Activated CD4-positive, alpha-beta T cell treated with anti-CD3 and anti-CD28 coated beads for 48 hours (primary cell): ENCODE measurements at regions not wholly inside any gene's neighbourhood (a gene's known extent, or its start where the extent isn't known, plus 50 kb on each side); places are given as distances from the start of the nearest gene placed in this dataset.
"Not testable (repeated sequence)": the region's sequence is repeated elsewhere in the genome, so short reads cannot be mapped to it uniquely, and the experiment has no call there.

Source experiments
- DNase-seq: peaks from one replicate; pipeline ENCODE4 v3.0.0-alpha.2; 2020

DNA sequence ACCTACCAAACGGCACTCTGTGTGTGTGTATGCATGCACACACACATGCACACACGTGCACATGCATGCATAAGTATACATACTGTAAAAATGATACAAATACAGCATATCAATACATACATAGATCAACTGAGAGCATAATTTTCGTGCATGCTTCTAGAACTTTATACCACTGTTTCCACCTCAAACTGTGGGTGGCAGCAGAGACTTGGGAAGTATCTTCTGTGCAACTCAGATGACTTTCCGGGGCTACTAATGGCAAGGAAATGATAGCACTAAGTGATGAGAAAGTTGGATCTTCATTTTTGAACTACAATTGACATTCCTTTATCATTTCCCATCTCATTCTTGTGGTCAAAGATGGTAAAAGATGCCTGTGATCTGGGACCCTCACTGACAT, 570.7 kb downstream of the REEP3 start:
- DNase-seq: no peak

DNA sequence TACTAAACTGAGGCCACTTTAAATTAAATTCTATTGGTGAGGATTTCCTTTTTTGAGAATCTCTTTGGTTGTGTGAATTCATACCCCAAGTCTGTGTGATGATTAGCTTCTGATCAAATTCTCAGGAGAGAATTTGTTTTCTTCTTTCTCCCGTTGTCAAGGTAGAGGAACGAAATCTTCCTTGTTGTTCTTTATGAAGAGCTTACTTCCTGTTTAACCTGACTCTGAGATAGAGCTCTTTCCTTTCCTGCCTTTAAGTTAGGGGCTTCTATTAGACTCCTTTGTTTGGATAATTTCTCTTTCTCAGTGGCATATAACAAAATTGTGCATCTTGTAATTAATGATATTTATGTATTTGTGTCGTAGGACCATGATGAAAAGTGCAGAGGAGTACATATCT, 572.1 kb downstream of the REEP3 start:
- DNase-seq: no peak

DNA sequence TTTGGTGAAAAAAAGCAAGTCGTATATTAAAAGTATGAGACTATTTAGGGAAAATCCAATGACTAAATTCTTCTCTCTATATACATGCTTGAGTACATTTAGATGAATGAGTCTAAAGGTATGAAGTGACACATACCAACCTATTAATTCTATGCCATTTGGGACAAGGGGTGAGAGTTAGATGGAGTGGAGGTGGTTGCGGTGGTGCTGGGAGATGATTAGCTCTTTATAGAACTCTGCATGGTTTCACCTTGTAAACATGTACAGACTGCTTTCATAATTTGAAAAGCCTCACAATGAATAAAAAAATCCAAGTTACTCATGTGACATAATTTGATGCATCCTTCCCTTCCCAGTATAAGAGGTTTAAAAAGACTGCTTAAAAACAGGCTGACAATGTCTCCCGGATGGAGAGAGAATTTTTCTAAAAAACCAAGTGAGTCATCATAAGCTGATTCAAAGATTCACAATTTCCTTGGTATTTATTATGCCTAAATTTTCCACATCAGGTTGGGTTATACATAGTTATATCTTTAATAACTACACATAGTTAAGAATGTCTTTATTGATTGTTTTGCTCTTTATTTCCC, 572.8 kb downstream of the REEP3 start:
- DNase-seq: no peak

DNA sequence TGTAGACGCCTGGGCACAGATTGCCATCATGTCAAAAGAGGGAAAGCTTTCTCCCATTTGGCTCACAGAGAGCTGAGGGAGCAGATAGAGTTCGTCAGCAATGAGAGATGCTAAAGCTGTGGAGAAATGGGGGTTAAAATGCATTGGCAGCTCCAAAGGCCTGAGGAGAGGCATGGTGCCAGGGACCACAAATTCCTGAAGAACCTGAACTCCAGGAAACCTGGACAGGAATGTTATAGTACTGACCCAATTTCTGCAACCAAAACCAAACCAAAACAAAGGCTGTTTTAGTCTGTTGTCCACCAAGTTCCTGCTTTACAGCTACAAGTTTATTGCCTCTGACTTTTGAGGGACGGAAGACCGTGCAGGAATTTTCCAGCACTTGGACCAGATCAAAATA, 575.7 kb downstream of the REEP3 start:
- DNase-seq: no peak

DNA sequence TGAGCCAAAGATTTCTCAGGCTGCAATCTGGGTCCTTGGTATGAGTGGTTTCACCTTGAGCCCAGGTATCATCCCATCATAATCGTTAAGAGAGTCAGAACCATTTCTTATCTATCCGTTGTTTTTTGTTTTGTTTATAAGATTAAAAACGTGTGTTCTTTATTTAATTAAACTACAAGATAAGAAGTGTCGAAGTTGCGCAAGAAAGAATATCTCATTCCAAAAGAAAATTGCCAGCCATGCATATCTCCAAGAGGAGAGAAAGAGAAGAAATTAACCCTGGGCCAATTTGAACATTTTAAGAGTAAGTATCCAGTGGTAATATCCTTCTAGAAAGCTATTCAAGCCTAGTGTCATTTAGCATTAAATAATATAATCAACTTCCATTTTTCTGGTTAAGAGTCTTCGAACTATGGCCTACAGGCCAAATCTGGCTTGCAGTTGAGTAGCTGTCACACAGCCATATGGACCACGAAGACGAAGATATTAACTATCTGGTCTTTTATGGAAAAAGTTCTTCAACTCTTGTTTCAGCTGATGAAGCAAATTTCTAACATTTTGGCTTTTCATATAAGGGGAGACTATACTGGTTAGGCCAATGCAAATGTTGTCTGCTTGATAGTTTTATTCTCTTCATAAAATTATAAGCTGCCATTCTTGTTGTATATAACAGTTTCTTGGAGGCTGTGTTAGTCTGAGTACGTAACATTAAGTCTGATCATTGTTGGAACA, 576.4 kb downstream of the REEP3 start:
- DNase-seq: no peak

DNA sequence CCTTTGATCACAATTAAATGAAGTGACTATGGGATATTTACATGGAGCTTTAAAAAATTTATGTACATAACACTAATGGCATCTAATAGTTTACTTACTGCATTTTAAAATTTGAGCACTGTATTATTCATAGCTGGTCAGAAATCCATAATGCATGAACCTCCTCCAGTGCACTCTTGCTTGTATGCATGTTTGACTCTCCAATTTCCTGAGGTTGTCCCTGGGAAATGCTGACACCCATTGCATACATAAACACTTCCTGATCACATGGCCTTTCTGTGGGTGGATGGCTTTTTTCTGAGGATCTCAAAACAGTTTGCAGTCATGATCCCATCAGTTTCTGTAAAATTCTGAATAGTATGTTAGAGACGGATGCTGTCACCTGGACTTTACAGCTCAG, 577.8 kb downstream of the REEP3 start:
- no peak for DNase-seq

DNA sequence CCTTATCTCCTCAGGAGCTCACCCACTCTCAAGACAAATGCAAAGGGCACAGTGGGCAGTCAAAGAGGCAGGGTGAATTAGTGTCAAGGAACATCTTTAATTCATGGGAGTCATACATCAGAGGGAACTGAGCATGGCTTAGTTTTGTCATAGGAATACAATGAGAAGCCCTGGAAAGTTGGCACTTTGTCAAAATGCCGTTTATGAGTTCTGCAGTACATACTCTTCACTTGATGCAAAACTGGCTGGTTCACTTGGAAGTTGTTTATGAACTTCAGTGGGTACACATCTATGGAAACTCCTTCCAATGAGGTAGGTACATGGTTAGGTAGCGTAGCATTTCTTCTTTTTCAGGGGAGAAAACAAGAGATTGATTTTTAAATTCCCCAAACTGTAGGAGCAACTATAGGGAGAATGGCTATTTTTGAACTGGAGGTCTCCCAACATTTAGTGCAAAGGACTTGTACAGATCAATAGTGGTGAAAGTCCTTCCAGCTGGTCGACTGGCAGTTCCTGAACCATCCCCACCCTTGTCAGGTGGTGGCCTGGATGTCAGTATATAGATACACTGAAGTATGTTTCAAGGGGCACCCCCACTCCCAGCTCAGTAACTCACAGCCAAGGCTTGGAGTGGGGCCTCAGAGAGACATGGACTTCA, 580.5 kb downstream of the REEP3 start:
- no peak for DNase-seq

DNA sequence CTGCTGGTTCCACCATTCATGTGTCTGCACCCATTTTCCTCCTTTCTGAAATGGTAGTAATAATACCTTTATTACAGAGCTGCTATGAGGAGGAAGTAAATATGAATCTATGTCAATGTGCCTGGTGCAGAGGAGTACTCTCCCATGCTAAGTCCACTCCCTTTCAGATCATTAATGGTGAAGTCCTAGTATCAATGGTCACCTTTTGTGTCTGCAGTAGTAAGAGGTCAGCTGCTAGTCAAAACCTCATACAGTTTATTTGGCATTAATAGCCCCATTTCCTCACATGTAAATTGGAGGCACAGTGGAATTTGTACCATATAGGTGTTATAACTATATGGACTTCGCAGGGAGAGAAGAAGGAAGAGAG, 581.0 kb downstream of the REEP3 start:
- no peak for DNase-seq

DNA sequence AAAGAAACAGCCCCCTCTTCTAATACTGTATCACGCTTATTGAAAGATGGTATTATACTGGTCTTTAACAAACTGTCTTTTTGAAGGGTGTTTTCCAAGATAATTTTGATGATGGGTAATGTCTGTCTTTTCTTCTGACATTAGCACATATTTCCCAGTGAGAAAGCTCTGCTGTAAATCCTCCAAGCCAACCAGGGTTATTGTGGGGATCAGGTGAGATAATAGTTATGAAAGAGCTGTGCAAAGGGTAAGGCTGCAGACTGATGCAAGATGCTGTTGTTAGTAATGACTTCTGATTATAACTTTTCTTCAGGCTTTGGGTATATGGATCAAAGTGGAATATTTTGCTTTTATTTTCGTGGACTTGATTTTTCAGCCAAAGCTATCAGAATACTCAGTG, 581.7 kb downstream of the REEP3 start:
- no peak for DNase-seq

DNA sequence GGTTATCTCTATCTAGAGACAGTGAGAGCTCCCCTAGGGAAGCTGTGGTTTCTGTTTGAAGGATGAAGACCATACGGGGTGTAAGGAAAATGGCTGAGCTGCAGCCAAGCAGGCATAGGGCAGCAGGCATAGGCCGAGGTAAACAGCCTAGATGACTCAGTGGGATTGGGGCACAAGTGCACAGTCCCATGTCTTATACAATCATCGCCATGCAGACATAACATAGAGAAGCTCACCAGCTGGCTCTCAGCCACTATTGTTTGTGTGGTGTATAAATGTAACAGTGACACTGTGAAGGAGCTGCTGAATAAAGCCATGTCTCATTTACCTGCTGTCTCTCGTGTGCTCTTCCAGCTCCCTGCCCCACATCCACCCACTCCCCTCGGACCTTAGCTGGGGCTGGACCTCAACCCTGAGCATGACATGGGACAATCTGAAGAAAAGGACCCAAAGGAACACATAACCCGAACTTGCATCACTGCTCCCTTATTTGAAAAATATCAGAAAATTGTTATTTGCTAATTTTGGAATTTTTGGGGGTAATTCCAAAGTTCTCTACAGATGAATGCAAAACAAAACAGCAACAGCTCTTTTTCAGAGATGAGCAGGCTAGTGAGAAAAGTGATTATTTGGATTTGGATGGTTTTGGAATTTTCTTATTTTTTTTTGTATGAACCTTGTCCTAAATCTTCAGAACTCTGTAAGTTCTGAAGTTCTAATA, 582.7 kb downstream of the REEP3 start:
- DNase-seq: no peak

DNA sequence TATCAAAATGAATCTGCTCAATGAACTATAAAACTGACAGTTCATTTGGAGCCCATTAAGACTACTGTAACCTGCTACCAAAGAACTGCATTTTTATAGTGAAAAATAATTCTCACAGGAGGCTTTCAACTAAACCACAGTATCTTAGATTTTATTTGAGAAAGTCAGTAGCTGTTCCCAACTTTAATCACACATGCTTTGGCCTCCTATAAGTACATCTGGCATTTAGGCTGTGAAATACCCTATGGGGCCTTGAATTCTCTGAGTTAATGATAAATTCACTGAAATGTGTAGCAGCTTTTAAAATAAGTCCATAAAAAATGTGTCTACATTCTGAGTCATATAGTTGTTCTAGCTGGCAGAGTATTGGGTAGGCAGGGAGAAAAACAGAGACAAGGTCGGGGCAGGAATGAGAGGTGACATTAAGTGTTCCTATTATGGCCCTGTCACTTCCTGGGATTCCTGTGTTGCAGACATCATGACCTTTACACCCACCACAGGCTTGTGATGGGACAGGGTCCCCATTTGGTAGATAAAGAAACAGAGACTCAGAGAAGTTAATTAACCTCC, 588.8 kb downstream of the REEP3 start:
- no peak for DNase-seq

DNA sequence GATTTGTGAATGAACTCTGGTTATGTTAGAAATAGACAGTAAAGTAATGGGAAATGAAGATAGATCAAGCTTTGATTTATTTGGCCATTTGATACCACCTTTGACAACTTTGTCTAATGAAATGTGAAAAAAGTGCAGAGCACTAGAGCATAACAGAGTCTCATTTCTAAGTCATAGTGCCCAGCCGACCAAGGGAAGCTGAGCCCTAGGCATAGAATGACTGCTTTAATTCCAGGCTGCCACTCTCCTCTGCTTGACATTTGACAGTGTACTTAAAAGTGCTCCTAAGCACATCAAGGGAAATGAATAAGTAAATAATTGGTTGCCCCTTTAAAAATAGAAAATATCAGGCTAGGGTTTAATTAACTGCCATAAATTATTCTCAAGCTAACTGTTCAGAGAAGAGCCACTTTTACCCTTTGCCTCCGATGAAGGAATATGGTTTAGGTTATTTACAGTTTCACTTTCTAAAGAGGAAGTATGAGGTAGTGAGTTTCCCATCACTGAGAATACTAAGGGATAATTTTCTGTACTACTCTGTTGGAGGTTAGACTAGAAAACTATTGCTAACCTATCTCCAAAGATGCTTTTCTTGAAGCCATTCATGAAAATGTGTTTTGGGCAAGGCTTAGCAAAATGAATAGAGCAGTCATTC, 591.6 kb downstream of the REEP3 start:
- no peak for DNase-seq

DNA sequence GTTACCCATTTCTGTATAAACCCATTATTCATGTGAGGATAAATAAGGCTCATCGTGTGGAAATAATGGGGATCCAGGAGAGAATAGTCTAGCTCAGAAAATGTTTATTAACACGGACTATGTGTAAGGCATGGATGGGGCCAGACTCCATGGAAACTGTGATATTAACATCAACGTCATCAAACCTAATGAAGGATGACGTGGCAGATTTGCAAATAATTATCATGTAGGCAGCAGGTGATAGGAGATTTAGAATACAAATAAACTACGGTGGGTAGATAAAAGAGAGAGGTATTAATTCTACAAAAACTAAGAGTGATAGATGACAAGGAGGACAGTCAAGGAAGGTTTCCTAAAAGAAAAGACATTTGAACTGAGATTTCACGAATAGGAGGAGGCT, 592.2 kb downstream of the REEP3 start:
- DNase-seq: no peak

DNA sequence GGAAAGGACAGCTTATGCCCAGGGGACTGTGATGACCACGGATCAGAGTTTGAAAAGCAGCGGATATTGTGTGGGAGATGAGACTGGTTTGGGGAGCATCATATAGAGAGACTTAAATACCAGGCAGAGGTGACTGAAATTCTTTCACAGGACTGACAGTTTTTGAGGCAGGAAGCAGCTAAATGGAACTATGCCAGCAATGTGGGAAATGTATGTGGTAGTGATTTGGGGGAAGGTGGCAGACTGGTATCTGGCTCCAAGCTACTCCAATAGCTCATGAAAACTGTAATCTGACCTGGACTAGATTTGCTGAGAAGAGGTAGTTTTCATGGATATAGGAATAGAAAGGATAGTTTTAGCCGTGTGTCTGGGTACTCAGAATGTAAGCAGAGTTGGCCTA, 592.6 kb downstream of the REEP3 start:
- no peak for DNase-seq

DNA sequence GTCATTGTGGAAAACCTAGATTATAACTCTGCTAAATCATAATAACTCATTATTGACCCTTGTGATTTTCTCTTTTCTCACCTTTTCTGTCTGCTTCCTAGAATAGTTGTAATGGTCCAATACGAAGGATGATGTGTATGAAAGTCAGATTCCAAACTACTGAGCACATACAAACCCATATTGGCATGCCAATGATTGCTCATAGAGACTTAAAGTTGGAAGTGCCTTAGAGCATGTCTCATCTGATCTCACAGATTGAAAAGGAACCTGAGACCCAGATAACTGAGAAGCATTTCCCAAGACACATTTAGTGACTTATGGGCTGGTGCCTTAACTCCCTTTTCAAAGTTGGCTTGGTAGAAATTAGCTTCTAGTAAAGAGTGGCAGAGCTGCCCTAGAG, 594.3 kb downstream of the REEP3 start:
- no peak for DNase-seq

DNA sequence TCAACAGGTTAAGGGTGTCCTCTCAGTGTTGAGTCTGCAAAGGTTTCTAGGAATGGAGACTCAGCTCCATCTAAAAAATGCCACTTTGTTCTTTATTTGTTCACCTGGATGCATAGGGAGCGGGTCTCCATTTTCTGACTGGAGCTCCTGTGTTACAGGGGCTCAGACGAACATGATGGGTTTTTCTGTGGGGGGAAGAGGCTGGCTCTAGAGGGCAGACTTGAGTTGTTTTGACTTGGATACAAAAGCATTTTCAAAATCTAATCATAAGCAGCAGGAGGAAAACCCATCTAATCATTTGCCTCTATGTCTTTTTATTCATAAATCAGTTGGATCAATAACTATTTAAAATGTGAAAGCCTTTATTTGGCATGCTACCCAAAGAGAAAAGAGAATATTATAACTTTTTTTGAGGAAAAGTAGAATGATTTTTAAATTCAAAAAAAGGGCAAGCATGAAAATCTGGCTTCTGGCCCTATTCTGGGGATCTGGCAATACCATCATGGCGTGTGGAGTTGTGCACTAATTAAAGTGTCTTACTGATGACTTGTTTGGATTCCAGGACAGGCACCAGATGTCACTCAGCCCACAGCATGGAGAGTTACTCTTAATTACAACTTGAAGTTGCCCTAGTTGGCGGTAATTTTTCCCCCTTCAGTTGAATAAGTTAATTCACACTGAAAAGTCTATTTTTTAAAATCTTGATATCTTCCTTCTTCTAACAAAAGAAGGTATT, 594.9 kb downstream of the REEP3 start:
- DNase-seq: no peak

DNA sequence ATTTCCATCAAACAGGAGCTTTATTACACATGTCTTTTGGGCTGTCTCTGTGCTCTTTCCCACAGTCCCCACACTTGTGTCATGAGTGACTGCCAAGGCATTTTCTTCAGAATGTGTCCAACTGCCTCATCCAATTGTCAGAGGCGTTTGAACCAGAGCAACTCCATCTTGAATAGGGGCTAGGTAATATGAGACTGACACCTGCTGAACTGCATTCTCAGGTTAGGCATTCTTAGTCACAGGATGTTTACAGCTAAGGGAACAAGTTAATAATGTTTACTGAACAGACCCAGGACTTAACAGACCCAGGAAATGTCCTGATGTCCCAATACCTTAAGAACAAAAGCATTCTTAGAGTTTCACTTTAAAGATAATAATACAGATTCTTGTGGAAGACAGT, 595.5 kb downstream of the REEP3 start:
- no peak for DNase-seq

DNA sequence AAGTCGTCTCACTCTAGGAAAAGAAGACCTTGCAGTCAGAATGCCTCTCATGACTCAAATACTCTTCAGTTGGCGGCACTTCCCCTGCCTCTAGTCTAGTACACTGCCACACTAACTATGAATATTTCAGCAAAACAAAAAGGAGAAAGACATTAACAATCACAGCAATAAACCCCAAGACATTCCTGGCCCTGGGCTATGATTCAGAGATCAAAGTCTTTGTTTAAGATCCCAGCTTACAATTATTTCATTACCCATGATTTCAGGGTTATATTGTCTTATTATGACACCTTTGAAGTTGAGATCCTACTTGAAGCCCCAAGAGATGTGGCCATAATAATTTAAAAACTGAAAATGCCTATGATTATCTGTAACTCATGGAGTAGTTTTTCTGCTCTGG, 597.5 kb downstream of the REEP3 start:
- DNase-seq: no peak

DNA sequence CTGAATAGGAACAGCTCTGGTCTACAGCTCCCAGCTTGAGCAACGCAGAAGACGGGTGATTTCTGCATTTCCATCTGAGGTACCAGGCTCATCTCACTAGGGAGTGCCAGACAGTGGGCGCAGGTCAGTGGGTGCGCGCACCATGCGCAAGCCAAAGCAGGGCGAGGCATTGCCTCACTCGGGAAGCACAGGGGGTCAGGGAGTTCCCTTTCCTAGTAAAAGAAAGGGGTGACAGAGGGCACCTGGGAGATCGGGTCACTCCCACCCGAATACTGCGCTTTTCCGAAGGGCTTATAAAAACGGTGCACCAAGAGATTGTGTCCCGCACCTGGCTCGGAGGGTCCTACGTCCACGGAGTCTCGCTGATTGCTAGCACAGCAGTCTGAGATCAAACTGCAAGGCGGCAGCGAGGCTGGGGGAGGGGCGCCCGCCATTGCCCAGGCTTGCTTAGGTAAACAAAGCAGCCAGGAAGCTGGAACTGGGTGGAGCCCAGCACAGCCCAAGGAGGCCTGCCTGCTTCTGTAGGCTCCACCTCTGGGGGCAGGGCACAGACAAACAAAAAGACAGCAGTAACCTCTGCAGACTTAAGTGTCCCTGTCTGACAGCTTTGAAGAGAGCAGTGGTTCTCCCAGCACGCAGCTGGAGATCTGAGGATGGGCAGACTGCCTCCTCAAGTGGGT, 599.2 kb downstream of the REEP3 start:
- DNase-seq: not testable (repeated sequence)

DNA sequence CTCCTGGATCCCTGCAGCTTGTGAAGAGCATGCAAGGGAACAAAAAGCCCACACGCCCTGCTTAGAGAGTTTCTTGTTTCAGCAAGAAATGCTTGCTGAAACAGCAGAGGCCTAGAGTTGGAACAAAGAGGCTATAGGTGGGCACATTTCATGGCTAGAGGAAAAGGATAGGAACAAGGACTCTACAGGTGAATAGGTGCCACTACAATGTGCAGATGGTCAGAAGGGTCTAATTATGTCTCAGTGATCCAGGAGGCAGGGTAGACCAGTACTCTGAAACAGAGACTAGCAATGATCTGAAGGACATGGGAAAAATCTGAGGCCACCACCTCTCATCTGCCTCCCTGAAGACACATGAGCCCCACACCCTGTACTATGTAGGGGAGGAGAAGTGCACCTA, 609.0 kb downstream of the REEP3 start:
- DNase-seq: no peak

DNA sequence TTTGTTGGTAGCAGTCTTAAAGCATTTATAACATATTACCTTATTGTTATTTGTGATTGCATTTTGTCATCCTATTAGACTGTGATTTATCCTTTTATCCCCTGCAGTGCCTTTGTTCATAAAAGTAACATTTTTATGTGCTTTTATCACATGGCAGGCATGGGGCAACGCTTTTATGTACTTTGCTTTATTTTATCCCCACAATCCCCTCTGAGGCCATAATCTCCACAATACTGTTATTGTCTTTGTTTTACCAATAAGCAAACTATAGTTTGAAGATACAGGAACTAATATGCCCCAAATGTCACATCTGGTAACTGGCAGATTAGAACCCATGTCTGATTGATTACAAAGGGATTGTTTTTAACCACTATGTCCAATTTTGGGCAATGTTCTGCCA, 613.5 kb downstream of the REEP3 start:
- no peak for DNase-seq

DNA sequence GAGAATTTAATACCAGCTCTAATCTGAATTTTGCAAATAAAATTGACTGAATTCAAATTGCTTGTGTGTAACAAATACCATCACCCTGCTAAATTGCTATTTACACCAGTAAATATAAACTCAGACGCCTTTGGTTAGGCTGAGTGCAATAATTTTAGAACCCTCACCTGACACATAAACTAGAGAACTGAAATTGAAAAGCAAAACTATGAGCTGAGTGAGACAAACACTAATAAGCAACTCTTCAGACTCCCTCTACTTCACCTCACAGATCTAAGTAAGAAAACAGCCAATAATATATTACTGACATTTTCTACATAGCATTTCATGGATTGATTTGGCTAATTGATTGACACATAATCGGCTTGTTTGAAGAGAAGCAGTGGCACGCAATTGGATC, 621.2 kb downstream of the REEP3 start:
- DNase-seq: no peak
